SKM-1 (cell line): ENCODE measurements at regions not wholly inside any gene's neighbourhood (a gene's known extent, or its start where the extent isn't known, plus 50 kb on each side); places are given as distances from the start of the nearest gene placed in this dataset.
"Not testable (repeated sequence)": the region's sequence is repeated elsewhere in the genome, so short reads cannot be mapped to it uniquely, and the experiment has no call there.

Experiments used
- DNase-seq: peaks from one replicate; lab custom pipeline; 2025; ENCODE audit not compliant: unreplicated experiment; lab: John Stamatoyannopoulos, UW

GRCh38 chr12:34219046-34219770, 196.9 kb downstream of the ALG10 start:
- no peak for DNase-seq

- not testable (repeated sequence) for DNase-seq
Observed at GRCh38 chr12:34220079-34220478, 197.8 kb downstream of the ALG10 start.

- DNase-seq = no peak
Observed at GRCh38 chr12:34223640-34224039, 201.3 kb downstream of the ALG10 start.

GRCh38 chr12:34226044-34226443, 203.7 kb downstream of the ALG10 start:
- DNase-seq = not testable (repeated sequence)

- not testable (repeated sequence) for DNase-seq
Observed at GRCh38 chr12:34228046-34228445, 205.8 kb downstream of the ALG10 start.

- not testable (repeated sequence) for DNase-seq
Observed at GRCh38 chr12:34229033-34229432, 206.7 kb downstream of the ALG10 start.

GRCh38 chr12:34233618-34234017, 211.3 kb downstream of the ALG10 start:
- DNase-seq = no peak

- no peak for DNase-seq
Observed at GRCh38 chr12:34236073-34236472, 213.8 kb downstream of the ALG10 start.

GRCh38 chr12:34244608-34245007, 222.3 kb downstream of the ALG10 start:
- no peak for DNase-seq

GRCh38 chr12:34249271-34249670, 227.0 kb downstream of the ALG10 start:
- DNase-seq = no peak

- DNase-seq = not testable (repeated sequence)
Observed at GRCh38 chr12:34251879-34252278, 229.6 kb downstream of the ALG10 start.

- DNase-seq = no peak
Observed at GRCh38 chr12:34253674-34254073, 231.4 kb downstream of the ALG10 start.

- DNase-seq = no peak
Observed at GRCh38 chr12:34257093-34257492, 234.8 kb downstream of the ALG10 start.

GRCh38 chr12:34262140-34262539, 239.8 kb downstream of the ALG10 start:
- not testable (repeated sequence) for DNase-seq

- no peak for DNase-seq
Observed at GRCh38 chr12:34264110-34264509, 241.8 kb downstream of the ALG10 start.

GRCh38 chr12:34273703-34274102, 251.4 kb downstream of the ALG10 start:
- not testable (repeated sequence) for DNase-seq

GRCh38 chr12:34275129-34275528, 252.8 kb downstream of the ALG10 start:
- no peak for DNase-seq

GRCh38 chr12:34286483-34286882, 264.2 kb downstream of the ALG10 start:
- no peak for DNase-seq

- no peak for DNase-seq
Observed at GRCh38 chr12:34286934-34287333, 264.6 kb downstream of the ALG10 start.

GRCh38 chr12:34287437-34287836, 265.1 kb downstream of the ALG10 start:
- DNase-seq = no peak

GRCh38 chr12:34287986-34288962, 266.0 kb downstream of the ALG10 start:
- DNase-seq = no peak

GRCh38 chr12:34288963-34289345, 266.7 kb downstream of the ALG10 start:
- no peak for DNase-seq
